HG03139 (cell line): ENCODE measurements at regions not wholly inside any gene's neighbourhood (a gene's known extent, or its start where the extent isn't known, plus 50 kb on each side); places are given as distances from the start of the nearest gene placed in this dataset.
"Not testable (repeated sequence)": the region's sequence is repeated elsewhere in the genome, so short reads cannot be mapped to it uniquely, and the experiment has no call there.

Experiments used
- ATAC-seq: cut with Tn5 transposase; IDR thresholded peaks from one replicate; pipeline ENCODE4 v1.9.1; 2021; ENCODE audit not compliant: unreplicated experiment

- ATAC-seq: no peak
Observed at GRCh38 chr1:37362594-37363385, 111.6 kb upstream of the ZC3H12A start.

- ATAC-seq: no peak
Observed at GRCh38 chr1:37363535-37363934, 110.8 kb upstream of the ZC3H12A start.

- ATAC-seq: not testable (repeated sequence)
Observed at GRCh38 chr1:37368665-37369315, 105.6 kb upstream of the ZC3H12A start.

GRCh38 chr1:37372302-37372701 lies 102.1 kb upstream of the ZC3H12A start:
- ATAC-seq: no peak

GRCh38 chr1:37372711-37373110 lies 101.7 kb upstream of the ZC3H12A start:
- no peak for ATAC-seq

- no peak for ATAC-seq
Observed at GRCh38 chr1:37373413-37373812, 101.0 kb upstream of the ZC3H12A start.

- not testable (repeated sequence) for ATAC-seq
Observed at GRCh38 chr1:37380546-37380945, 93.8 kb upstream of the ZC3H12A start.

- ATAC-seq: no peak
Observed at GRCh38 chr1:37387854-37388253, 86.5 kb upstream of the ZC3H12A start.

GRCh38 chr1:37389327-37389726 lies 85.1 kb upstream of the ZC3H12A start:
- no peak for ATAC-seq

- ATAC-seq: no peak
Observed at GRCh38 chr1:37391211-37392011, 83.0 kb upstream of the ZC3H12A start.

GRCh38 chr1:37392051-37392450 lies 82.3 kb upstream of the ZC3H12A start:
- no peak for ATAC-seq

GRCh38 chr1:37393173-37394120 lies 80.9 kb upstream of the ZC3H12A start:
- no peak for ATAC-seq

GRCh38 chr1:37394574-37395464 lies 79.6 kb upstream of the ZC3H12A start:
- no peak for ATAC-seq

- ATAC-seq: no peak
Observed at GRCh38 chr1:37398096-37398495, 76.3 kb upstream of the ZC3H12A start.

GRCh38 chr1:37399205-37399604 lies 75.2 kb upstream of the ZC3H12A start:
- no peak for ATAC-seq

- no peak for ATAC-seq
Observed at GRCh38 chr1:37399830-37400464, 74.4 kb upstream of the ZC3H12A start.

GRCh38 chr1:37400466-37401225 lies 73.7 kb upstream of the ZC3H12A start:
- ATAC-seq: no peak

GRCh38 chr1:37403166-37403565 lies 71.2 kb upstream of the ZC3H12A start:
- no peak for ATAC-seq
